Mesenchymal stem cell (in vitro differentiated cells and primary cell): ENCODE measurements at regions not wholly inside any gene's neighbourhood (a gene's known extent, or its start where the extent isn't known, plus 50 kb on each side); places are given as distances from the start of the nearest gene placed in this dataset.

Experiments used
- DNase-seq: peaks from one replicate; pipeline ENCODE4 v3.0.0-alpha.2; 2013
- H2AFZ ChIP-seq: one replicate; pipeline ENCODE4 v1.6.1; 2013; ENCODE audit warnings: low read depth, mild to moderate bottlenecking, control low read depth, inconsistent platforms, low read length, moderate library complexity
- H2AK5ac ChIP-seq: 2 replicates; pipeline ENCODE4 v1.6.1; 2013; ENCODE audit warnings: low read length, moderate library complexity, mild to moderate bottlenecking, inconsistent platforms; ENCODE audit not compliant: severe bottlenecking
- H2BK120ac ChIP-seq: one replicate; pipeline ENCODE4 v1.6.1; 2013; ENCODE audit warnings: low read depth, mild to moderate bottlenecking, inconsistent platforms, low read length, moderate library complexity
- H2BK12ac ChIP-seq, 2 experiments: one replicate each; pipeline ENCODE4 v1.6.1; 2013; ENCODE audit warnings: inconsistent platforms in 2 of 2, low read length in 2 of 2, mild to moderate bottlenecking in 2 of 2, moderate library complexity in 2 of 2, control low read depth in 1 of 2
- H2BK15ac ChIP-seq: one replicate; pipeline ENCODE4 v1.6.1; 2013; ENCODE audit warnings: mild to moderate bottlenecking, low read depth, inconsistent platforms; ENCODE audit not compliant: poor library complexity, severe bottlenecking
- H2BK5ac ChIP-seq: 2 replicates; pipeline ENCODE4 v1.6.1; 2013; ENCODE audit warnings: low read depth, mild to moderate bottlenecking, low read length, control low read depth, inconsistent platforms; ENCODE audit not compliant: poor library complexity, severe bottlenecking
- H3K14ac ChIP-seq, 2 experiments: one replicate each; pipeline ENCODE4 v1.6.1; 2013; ENCODE audit warnings: inconsistent platforms in 2 of 2, low read length in 2 of 2, control low read depth in 1 of 2, mild to moderate bottlenecking in 1 of 2, moderate library complexity in 1 of 2
- H3K18ac ChIP-seq, 2 experiments: one replicate each; pipeline ENCODE4 v1.6.1; 2013; ENCODE audit warnings: inconsistent platforms in 2 of 2, low read length in 2 of 2, control low read depth in 1 of 2, low read depth in 1 of 2, mild to moderate bottlenecking in 1 of 2
- H3K23ac ChIP-seq, 2 experiments: one replicate each; pipeline ENCODE4 v1.6.1; 2013; ENCODE audit warnings: inconsistent platforms in 2 of 2, low read length in 2 of 2, mild to moderate bottlenecking in 2 of 2, moderate library complexity in 2 of 2, control low read depth in 1 of 2
- H3K27ac ChIP-seq: 2 replicates; pipeline ENCODE4 v1.5.1; 2013; ENCODE audit warnings: mild to moderate bottlenecking, moderate library complexity, low read length, control low read depth, inconsistent platforms; ENCODE audit not compliant: poor library complexity, severe bottlenecking
- H3K27me3 ChIP-seq, 2 experiments: 2 replicates each; pipeline versions ENCODE4 v1.6.1 to v1.7.0; 2013; ENCODE audit warnings: low read length in 2 of 2, mild to moderate bottlenecking in 2 of 2, moderate library complexity in 2 of 2, control low read depth in 1 of 2, inconsistent platforms in 1 of 2; ENCODE audit not compliant: control insufficient read depth in 1 of 2, insufficient read depth in 1 of 2
- H3K36me3 ChIP-seq, 2 experiments: 2 replicates each; pipeline versions ENCODE4 v1.6.1 to v1.7.0; 2013; ENCODE audit warnings: low read length in 2 of 2, control low read depth in 1 of 2, inconsistent platforms in 1 of 2, low read depth in 1 of 2, mild to moderate bottlenecking in 1 of 2; ENCODE audit not compliant: insufficient read depth in 2 of 2, control insufficient read depth in 1 of 2
- H3K4ac ChIP-seq, 2 experiments: one replicate each; pipeline ENCODE4 v1.6.1; 2013; ENCODE audit warnings: inconsistent platforms in 2 of 2, low read length in 2 of 2, mild to moderate bottlenecking in 2 of 2, moderate library complexity in 2 of 2, control low read depth in 1 of 2, low read depth in 1 of 2
- H3K4me1 ChIP-seq: 2 replicates; pipeline ENCODE4 v1.6.1; 2013; ENCODE audit warnings: low read depth, low read length, control low read depth; ENCODE audit not compliant: control insufficient read depth, insufficient read depth
- H3K4me2 ChIP-seq: 2 replicates; pipeline ENCODE4 v1.6.1; 2013; ENCODE audit warnings: low read length, mild to moderate bottlenecking, inconsistent platforms; ENCODE audit not compliant: poor library complexity, severe bottlenecking
- H3K4me3 ChIP-seq, 2 experiments: 2 replicates each; pipeline versions ENCODE4 v1.5.1 to v1.7.0; 2013; ENCODE audit warnings: low read length in 2 of 2, mild to moderate bottlenecking in 2 of 2, control low read depth in 1 of 2, low read depth in 1 of 2; ENCODE audit not compliant: insufficient read depth in 1 of 2
- H3K79me1 ChIP-seq: replicated peaks from 2 replicates; pipeline ENCODE4 v1.6.1; 2013; ENCODE audit warnings: mild to moderate bottlenecking, control low read depth, low read length, inconsistent platforms; ENCODE audit not compliant: poor library complexity, severe bottlenecking
- H3K9ac ChIP-seq: 2 replicates; pipeline ENCODE4 v1.7.0; 2013; ENCODE audit warnings: mild to moderate bottlenecking, low read length, moderate library complexity
- H3K9me3 ChIP-seq: 2 replicates; pipeline ENCODE4 v1.7.0; 2013; ENCODE audit warnings: mild to moderate bottlenecking, low read length; ENCODE audit not compliant: control insufficient read depth
- H4K8ac ChIP-seq: one replicate; pipeline ENCODE4 v1.6.1; 2013; ENCODE audit warnings: inconsistent platforms, mild to moderate bottlenecking, low read length, moderate library complexity
- H4K91ac ChIP-seq: one replicate; pipeline ENCODE4 v1.6.1; 2013; ENCODE audit warnings: mild to moderate bottlenecking, low read length, inconsistent platforms
- WGBS: methylation state at CpG from one replicate; pipeline ENCODE4 v1.1.7; 2013; ENCODE audit warnings: mixed read lengths; 5-methylcytosine and 5-hydroxymethylcytosine counted together

DNA sequence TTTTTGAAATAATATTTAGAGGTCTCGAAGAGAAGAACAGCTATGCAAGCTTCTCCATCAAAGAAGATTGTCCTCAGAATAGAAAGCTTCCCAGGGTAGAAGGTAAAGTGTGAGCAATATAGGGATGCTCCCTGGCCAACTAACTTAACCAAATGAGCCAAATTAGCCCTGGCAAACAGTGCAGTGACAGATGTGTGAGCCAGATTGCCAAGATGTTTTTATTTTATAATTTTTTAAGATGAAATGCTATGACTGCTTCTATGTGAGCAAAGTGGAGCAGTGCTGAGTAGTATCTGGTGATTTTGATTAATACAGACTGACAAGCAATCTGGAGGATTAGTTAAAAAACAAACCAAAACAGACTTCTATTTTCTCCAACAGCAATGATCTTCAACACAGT lies 202.1 kb downstream of the NOVA1 start:
- Histone ChIP-seq H2AFZ (no peak overlapping the region), H2BK15ac (no peak overlapping the region), H3K79me1 (no peaks in the 10 kb centered on the region), H3K9ac (no peak overlapping the region), H3K4me2 (no peak overlapping the region), H3K4me1 (peaks cover 1% of the 10 kb centered on the region), H3K9me3 (no peaks in the 10 kb centered on the region), H4K91ac (no peak overlapping the region), H2BK120ac (no peak overlapping the region), H3K27me3 (no peaks in the 10 kb centered on the region), H3K27ac (no peak overlapping the region), H4K8ac (no peak overlapping the region), H3K18ac (no peak overlapping the region), H3K4me3 (no peak overlapping the region), H3K14ac (no peak overlapping the region), H2AK5ac (no peak overlapping the region), H3K36me3 (no peaks in the 10 kb centered on the region), H2BK5ac (no peak overlapping the region), H2BK12ac (no peak overlapping the region), H3K4ac (no peak overlapping the region), H3K23ac (no peak overlapping the region)
- DNase-seq: no peak
- no CpG with 5 or more reads among the region's 1 CpG for WGBS

DNA sequence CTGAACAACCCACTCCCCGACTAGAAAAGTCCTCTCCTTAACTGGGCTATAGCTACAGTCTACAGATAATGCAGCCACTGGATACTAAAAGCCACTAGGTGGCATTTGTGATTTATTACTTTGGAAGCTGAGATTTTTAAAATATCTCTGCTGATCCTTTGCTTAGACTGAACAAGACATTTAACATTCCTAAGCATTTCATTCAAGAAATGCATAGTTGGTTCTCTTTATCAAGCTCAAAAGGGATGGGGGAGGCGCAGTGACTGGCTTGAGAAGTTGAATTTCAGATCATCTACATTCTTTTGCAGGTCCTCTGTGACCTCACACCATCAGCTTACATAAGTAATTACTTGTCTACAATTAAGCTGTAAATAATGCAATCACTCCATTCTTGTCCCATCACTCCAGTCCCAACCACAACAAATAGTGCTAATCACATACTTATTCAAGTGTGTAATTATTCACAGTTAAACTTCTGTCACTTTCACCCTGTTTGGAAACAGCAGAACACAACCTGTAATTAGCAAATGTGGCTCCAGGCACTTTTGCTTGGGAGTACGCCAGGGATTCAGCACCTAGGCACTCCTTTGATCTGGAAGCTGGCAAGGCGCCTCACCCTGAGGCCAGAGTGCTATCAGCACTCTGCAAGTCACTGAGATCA lies 203.6 kb downstream of the NOVA1 start:
- Histone ChIP-seq H3K18ac (no peak overlapping the region), H3K4me1 (peaks cover 1% of the 10 kb centered on the region), H3K9me3 (no peaks in the 10 kb centered on the region), H3K4me2 (no peak overlapping the region), H2BK120ac (no peak overlapping the region), H2AK5ac (no peak overlapping the region), H3K4ac (no peak overlapping the region), H3K23ac (no peak overlapping the region), H3K79me1 (no peaks in the 10 kb centered on the region), H2AFZ (no peak overlapping the region), H3K9ac (no peak overlapping the region), H2BK15ac (no peak overlapping the region), H4K8ac (no peak overlapping the region), H4K91ac (no peak overlapping the region), H3K36me3 (no peaks in the 10 kb centered on the region), H3K4me3 (no peak overlapping the region), H3K27ac (no peak overlapping the region), H3K14ac (no peak overlapping the region), H3K27me3 (no peaks in the 10 kb centered on the region), H2BK12ac (no peak overlapping the region), H2BK5ac (no peak overlapping the region)
- peak; percentile 8 for DNase-seq
- WGBS: 31% methylated on average over 3 of the region's 4 CpGs

DNA sequence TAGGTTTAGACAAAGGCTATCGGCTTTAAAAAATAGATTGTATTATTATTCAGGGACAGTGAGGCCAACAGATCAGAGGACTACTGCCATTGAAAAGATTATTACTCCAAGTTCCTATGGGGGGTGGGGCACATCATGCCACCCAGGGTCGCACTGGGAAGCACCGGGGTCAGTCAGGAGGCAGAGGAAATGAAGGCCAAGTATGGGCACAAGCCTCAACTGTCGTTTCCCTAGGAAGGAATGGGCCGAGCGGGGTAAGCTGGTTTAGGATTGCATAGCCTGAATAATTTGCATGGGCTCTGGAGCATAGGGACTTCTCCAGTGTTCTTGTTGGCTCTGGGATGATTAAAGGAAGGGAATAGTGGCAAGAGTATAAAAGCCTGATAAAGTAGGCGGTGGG lies 205.3 kb downstream of the NOVA1 start:
- no peak for DNase-seq
- H3K27me3 ChIP-seq: no peaks in the 10 kb centered on the region
- H2BK5ac ChIP-seq: no peak overlapping the region
- H2AK5ac ChIP-seq: no peak overlapping the region
- H2AFZ ChIP-seq: no peak overlapping the region
- H3K23ac ChIP-seq: no peak overlapping the region
- no peak overlapping the region for H2BK12ac ChIP-seq
- H3K9me3 ChIP-seq: no peaks in the 10 kb centered on the region
- H3K4ac ChIP-seq: no peak overlapping the region
- H4K8ac ChIP-seq: no peak overlapping the region
- no peak overlapping the region for H3K9ac ChIP-seq
- no peak overlapping the region for H3K4me2 ChIP-seq
- H2BK15ac ChIP-seq: no peak overlapping the region
- no peak overlapping the region for H2BK120ac ChIP-seq
- H4K91ac ChIP-seq: no peak overlapping the region
- H3K27ac ChIP-seq: no peak overlapping the region
- H3K4me1 ChIP-seq: peaks cover 1% of the 10 kb centered on the region
- WGBS: 76% methylated on average over 7 of the region's 7 CpGs
- no peak overlapping the region for H3K4me3 ChIP-seq
- no peaks in the 10 kb centered on the region for H3K79me1 ChIP-seq
- no peak overlapping the region for H3K14ac ChIP-seq
- no peak overlapping the region for H3K18ac ChIP-seq
- H3K36me3 ChIP-seq: no peaks in the 10 kb centered on the region

DNA sequence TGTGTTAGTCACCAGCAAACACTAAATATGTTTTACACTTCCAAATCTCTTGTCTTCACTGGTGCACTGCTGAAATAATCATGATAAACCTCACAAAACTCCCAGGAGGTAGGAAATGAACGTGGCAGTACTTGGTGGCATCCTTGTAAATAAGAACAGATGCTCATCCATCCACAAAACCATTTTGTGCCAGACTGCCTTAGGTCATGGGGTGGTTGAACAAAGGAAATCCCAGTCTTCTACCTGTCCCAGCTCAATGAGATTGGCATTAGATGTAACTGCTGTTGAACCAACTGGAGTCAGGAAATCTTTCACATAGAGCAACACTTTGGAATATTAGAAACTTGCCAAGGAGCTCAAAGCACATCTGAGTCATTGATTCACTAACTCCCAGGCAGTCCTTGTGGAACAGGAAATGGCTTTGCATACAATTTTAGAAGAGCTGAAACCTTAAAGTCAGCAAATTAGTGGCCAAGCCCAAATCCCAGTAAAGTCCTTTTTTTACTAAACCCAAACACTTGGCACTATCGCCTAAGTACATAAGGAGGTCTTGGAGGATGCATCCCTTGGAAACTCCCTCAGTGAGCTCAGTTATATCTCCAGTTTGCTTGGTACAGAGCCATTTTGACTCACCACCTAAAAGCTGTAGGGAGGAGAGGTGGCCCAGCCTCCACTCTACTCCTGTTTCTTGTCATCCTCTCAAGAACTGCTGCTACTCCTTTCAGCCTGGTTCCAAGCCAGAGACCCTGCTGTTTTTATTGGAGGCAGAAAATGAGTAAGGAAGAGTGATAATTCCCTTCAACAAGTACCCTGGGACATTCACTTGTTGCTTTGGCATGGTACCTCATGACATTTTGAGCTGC lies 208.0 kb downstream of the NOVA1 start:
- Histone ChIP-seq H3K18ac (no peak overlapping the region), H2BK5ac (no peak overlapping the region)

More for the DNA sequence above, 208.0 kb downstream of the NOVA1 start:
- no peak overlapping the region for H2BK12ac ChIP-seq
- no peak overlapping the region for H3K23ac ChIP-seq
- peak; percentile 12 for DNase-seq
- no peak overlapping the region for H3K4me2 ChIP-seq
- no peak overlapping the region for H2AFZ ChIP-seq
- no peaks in the 10 kb centered on the region for H3K9me3 ChIP-seq
- H3K14ac ChIP-seq: no peak overlapping the region
- H2AK5ac ChIP-seq: no peak overlapping the region
- WGBS: 79% methylated on average over 2 of the region's 2 CpGs
- H3K36me3 ChIP-seq: no peaks in the 10 kb centered on the region
- peak overlapping the region in 1 of 2 experiments; percentile 45 for H3K4me3 ChIP-seq
- H3K27me3 ChIP-seq: no peaks in the 10 kb centered on the region
- no peaks in the 10 kb centered on the region for H3K79me1 ChIP-seq
- no peak overlapping the region for H3K4ac ChIP-seq
- no peak overlapping the region for H4K8ac ChIP-seq
- no peak overlapping the region for H2BK15ac ChIP-seq
- H3K27ac ChIP-seq: no peak overlapping the region
- H3K9ac ChIP-seq: peak overlapping the region; percentile 32
- H3K4me1 ChIP-seq: peaks cover 1% of the 10 kb centered on the region
- no peak overlapping the region for H4K91ac ChIP-seq
- no peak overlapping the region for H2BK120ac ChIP-seq
